ENCODE measurements at regions not wholly inside any gene's neighbourhood (a gene's known extent, or its start where the extent isn't known, plus 50 kb on each side); places are given as distances from the start of the nearest gene placed in this dataset.

DNA sequence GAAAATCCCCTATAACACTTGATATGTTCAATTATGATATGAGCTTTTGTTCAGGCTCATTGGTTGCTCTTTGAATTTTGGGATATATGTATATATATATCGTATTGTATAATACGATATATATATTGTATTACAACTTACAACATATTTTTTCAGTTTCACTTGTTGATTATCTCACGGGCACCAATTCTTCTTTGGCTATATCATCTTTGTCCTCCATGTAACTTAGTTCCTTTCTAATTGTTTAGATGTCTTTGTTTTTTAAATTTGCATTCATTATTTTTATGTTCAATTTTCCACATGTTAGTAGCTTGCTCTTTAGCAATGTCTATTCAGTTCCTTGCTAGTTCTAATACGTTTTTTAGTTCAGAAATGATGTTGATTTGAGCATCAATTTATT, 150.0 kb downstream of the BACH1 start:
- no peak overlapping the region for H3K4me2 ChIP-seq
- no peak for TF ChIP-seq NANOG (IDR thresholded peaks at IDR 0.05; ENCODE audit: borderline replicate concordance)
- no peak for TF ChIP-seq ZNF114 (CRISPR knock-in tag; IDR thresholded peaks at IDR 0.05)
- TF ChIP-seq STAT1 (IDR thresholded peaks at IDR 0.05; ENCODE audit: unreplicated experiment) = no peak
- no peak for TF ChIP-seq EZH2phosphoT487 (IDR thresholded peaks at IDR 0.05; ENCODE audit: unreplicated experiment)
- TF ChIP-seq, protein P1, sequence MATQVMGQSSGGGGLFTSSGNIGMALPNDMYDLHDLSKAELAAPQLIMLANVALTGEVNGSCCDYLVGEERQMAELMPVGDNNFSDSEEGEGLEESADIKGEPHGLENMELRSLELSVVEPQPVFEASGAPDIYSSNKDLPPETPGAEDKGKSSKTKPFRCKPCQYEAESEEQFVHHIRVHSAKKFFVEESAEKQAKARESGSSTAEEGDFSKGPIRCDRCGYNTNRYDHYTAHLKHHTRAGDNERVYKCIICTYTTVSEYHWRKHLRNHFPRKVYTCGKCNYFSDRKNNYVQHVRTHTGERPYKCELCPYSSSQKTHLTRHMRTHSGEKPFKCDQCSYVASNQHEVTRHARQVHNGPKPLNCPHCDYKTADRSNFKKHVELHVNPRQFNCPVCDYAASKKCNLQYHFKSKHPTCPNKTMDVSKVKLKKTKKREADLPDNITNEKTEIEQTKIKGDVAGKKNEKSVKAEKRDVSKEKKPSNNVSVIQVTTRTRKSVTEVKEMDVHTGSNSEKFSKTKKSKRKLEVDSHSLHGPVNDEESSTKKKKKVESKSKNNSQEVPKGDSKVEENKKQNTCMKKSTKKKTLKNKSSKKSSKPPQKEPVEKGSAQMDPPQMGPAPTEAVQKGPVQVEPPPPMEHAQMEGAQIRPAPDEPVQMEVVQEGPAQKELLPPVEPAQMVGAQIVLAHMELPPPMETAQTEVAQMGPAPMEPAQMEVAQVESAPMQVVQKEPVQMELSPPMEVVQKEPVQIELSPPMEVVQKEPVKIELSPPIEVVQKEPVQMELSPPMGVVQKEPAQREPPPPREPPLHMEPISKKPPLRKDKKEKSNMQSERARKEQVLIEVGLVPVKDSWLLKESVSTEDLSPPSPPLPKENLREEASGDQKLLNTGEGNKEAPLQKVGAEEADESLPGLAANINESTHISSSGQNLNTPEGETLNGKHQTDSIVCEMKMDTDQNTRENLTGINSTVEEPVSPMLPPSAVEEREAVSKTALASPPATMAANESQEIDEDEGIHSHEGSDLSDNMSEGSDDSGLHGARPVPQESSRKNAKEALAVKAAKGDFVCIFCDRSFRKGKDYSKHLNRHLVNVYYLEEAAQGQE (IDR thresholded peaks at IDR 0.05; ENCODE audit: unreplicated experiment) = no peak
- TF ChIP-seq EZH2 (IDR thresholded peaks at IDR 0.05; ENCODE audit: low read depth, unreplicated experiment) = no peak
- TF ChIP-seq, protein P2, sequence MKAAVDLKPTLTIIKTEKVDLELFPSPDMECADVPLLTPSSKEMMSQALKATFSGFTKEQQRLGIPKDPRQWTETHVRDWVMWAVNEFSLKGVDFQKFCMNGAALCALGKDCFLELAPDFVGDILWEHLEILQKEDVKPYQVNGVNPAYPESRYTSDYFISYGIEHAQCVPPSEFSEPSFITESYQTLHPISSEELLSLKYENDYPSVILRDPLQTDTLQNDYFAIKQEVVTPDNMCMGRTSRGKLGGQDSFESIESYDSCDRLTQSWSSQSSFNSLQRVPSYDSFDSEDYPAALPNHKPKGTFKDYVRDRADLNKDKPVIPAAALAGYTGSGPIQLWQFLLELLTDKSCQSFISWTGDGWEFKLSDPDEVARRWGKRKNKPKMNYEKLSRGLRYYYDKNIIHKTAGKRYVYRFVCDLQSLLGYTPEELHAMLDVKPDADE (IDR thresholded peaks at IDR 0.05) = no peak
- TF ChIP-seq CREB1 (CRISPR knock-in tag; IDR thresholded peaks at IDR 0.05; ENCODE audit: low read depth) = no peak
- TF ChIP-seq JUNB (IDR thresholded peaks at IDR 0.05; ENCODE audit: unreplicated experiment) = no peak
- TF ChIP-seq, protein P3, sequence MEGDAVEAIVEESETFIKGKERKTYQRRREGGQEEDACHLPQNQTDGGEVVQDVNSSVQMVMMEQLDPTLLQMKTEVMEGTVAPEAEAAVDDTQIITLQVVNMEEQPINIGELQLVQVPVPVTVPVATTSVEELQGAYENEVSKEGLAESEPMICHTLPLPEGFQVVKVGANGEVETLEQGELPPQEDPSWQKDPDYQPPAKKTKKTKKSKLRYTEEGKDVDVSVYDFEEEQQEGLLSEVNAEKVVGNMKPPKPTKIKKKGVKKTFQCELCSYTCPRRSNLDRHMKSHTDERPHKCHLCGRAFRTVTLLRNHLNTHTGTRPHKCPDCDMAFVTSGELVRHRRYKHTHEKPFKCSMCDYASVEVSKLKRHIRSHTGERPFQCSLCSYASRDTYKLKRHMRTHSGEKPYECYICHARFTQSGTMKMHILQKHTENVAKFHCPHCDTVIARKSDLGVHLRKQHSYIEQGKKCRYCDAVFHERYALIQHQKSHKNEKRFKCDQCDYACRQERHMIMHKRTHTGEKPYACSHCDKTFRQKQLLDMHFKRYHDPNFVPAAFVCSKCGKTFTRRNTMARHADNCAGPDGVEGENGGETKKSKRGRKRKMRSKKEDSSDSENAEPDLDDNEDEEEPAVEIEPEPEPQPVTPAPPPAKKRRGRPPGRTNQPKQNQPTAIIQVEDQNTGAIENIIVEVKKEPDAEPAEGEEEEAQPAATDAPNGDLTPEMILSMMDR (conservative IDR thresholded peaks at IDR 0.05; ENCODE audit: low read depth in 2 of 2) = no peak
- TF ChIP-seq, protein P4, sequence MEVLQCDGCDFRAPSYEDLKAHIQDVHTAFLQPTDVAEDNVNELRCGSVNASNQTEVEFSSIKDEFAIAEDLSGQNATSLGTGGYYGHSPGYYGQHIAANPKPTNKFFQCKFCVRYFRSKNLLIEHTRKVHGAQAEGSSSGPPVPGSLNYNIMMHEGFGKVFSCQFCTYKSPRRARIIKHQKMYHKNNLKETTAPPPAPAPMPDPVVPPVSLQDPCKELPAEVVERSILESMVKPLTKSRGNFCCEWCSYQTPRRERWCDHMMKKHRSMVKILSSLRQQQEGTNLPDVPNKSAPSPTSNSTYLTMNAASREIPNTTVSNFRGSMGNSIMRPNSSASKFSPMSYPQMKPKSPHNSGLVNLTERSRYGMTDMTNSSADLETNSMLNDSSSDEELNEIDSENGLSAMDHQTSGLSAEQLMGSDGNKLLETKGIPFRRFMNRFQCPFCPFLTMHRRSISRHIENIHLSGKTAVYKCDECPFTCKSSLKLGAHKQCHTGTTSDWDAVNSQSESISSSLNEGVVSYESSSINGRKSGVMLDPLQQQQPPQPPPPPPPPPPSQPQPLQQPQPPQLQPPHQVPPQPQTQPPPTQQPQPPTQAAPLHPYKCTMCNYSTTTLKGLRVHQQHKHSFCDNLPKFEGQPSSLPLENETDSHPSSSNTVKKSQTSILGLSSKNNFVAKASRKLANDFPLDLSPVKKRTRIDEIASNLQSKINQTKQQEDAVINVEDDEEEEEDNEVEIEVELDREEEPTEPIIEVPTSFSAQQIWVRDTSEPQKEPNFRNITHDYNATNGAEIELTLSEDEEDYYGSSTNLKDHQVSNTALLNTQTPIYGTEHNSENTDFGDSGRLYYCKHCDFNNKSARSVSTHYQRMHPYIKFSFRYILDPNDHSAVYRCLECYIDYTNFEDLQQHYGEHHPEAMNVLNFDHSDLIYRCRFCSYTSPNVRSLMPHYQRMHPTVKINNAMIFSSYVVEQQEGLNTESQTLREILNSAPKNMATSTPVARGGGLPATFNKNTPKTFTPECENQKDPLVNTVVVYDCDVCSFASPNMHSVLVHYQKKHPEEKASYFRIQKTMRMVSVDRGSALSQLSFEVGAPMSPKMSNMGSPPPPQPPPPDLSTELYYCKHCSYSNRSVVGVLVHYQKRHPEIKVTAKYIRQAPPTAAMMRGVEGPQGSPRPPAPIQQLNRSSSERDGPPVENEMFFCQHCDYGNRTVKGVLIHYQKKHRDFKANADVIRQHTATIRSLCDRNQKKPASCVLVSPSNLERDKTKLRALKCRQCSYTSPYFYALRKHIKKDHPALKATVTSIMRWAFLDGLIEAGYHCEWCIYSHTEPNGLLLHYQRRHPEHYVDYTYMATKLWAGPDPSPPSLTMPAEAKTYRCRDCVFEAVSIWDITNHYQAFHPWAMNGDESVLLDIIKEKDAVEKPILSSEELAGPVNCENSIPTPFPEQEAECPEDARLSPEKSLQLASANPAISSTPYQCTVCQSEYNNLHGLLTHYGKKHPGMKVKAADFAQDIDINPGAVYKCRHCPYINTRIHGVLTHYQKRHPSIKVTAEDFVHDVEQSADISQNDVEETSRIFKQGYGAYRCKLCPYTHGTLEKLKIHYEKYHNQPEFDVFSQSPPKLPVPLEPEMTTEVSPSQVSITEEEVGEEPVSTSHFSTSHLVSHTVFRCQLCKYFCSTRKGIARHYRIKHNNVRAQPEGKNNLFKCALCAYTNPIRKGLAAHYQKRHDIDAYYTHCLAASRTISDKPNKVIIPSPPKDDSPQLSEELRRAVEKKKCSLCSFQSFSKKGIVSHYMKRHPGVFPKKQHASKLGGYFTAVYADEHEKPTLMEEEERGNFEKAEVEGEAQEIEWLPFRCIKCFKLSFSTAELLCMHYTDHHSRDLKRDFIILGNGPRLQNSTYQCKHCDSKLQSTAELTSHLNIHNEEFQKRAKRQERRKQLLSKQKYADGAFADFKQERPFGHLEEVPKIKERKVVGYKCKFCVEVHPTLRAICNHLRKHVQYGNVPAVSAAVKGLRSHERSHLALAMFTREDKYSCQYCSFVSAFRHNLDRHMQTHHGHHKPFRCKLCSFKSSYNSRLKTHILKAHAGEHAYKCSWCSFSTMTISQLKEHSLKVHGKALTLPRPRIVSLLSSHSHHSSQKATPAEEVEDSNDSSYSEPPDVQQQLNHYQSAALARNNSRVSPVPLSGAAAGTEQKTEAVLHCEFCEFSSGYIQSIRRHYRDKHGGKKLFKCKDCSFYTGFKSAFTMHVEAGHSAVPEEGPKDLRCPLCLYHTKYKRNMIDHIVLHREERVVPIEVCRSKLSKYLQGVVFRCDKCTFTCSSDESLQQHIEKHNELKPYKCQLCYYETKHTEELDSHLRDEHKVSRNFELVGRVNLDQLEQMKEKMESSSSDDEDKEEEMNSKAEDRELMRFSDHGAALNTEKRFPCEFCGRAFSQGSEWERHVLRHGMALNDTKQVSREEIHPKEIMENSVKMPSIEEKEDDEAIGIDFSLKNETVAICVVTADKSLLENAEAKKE (CRISPR knock-in tag; IDR thresholded peaks at IDR 0.05) = no peak
- no peak for TF ChIP-seq ZNF331 (CRISPR knock-in tag; IDR thresholded peaks at IDR 0.05; ENCODE audit: low read depth)
- TF ChIP-seq POLR2AphosphoS5 (IDR thresholded peaks at IDR 0.05; ENCODE audit: low read depth) = no peak

More for the DNA sequence above, 150.0 kb downstream of the BACH1 start:
- H3K27me3 Mint-ChIP-seq (ENCODE audit: insufficient read depth, low read depth, poor library complexity) = no peaks in the 10 kb centered on the region
- H3K27ac ChIP-seq (ENCODE audit: low read depth) = no peak overlapping the region
- no peak overlapping the region for H3K4me3 Mint-ChIP-seq
- H3F3A ChIP-seq (replicated peaks; ENCODE audit: low read depth) = no peaks in the 10 kb centered on the region
- no peaks in the 10 kb centered on the region for H3K9me2 ChIP-seq (ENCODE audit: insufficient read depth)
- ATAC-seq (no peak), DNase-seq (ENCODE audit: low spot score) (no peak)
- no peaks in the 10 kb centered on the region for H3K79me2 ChIP-seq (replicated peaks; ENCODE audit: insufficient read depth)
- H3K4me3 ChIP-seq = no peak overlapping the region
- H3K36me3 ChIP-seq (ENCODE audit: insufficient read depth) = peaks cover 5% of the 10 kb centered on the region
- H4K20me1 ChIP-seq (replicated peaks; ENCODE audit: insufficient read depth) = no peaks in the 10 kb centered on the region
- H3K27ac Mint-ChIP-seq = no peak overlapping the region
- no peak overlapping the region for H2AFZ ChIP-seq
- no peaks in the 10 kb centered on the region for H3K4me1 Mint-ChIP-seq
- H3K9me3 Mint-ChIP-seq = peaks cover 11% of the 10 kb centered on the region; the same call in 2 of the 3 replicates
- H3K27me3 ChIP-seq (ENCODE audit: insufficient read depth) = no peaks in the 10 kb centered on the region
- peaks cover 11% of the 10 kb centered on the region; the same call in 2 of the 3 replicates for H3K36me3 Mint-ChIP-seq (ENCODE audit: low read depth)
- no peaks in the 10 kb centered on the region for H3K4me1 ChIP-seq (ENCODE audit: insufficient read depth)
